ENCODE measurements at regions not wholly inside any gene's neighbourhood (a gene's known extent, or its start where the extent isn't known, plus 50 kb on each side); places are given as distances from the start of the nearest gene placed in this dataset.

DNA sequence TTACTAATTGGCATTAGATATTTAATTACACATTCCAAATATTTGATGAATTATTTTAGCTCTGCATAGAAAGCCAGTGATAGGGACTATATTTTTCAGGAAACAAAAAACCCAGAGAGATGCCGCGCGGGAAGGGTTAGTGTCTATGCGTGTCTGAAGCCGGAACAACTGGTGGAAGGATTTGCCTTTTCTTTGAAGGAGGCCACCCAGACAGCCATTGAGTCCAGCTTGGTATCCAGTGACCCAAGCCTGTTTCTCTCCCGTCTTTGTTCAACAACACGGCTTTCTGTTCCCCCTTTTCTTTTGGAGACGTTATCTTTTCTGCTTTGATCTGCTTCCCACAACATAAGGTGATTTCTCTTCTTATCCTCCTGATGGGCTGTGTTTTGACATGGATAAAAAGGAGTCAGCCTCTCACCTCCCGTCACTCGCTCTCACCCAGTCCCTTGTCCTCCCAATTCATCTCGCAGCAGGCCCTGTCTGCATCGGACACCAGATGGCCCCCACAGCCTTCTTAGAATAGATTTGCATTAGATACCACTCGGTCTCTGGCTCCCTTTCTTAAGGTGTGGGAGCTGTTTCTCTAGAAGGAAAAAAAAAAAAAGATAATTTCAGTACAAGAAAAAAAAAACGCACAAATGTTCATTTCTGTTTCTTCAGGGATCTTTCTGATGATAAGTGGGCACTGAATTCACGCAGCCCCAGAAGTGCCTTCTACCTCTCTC, 361.8 kb downstream of the ZNF536 start:
- no peak for DNase-seq

DNA sequence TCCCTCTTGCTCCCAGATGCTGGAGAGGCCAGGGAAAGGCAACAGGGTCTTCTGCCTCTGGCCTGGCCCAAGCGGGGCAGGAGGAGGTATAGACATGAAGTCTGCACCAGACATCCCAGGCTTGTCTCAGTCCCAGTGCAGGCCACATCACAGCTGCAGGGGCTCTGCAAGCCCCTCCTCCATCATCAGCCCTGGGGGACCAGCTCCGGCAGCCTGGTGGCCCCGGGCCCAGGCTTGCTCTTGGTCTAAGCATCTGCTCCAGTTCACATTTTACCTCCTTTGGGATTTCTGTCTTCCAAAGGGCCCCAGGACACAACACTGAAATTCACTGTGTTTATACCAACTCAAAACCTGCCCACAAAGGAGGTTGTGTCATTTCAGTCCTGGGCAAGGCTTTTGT, 359.4 kb downstream of the ZNF536 start:
- DNase-seq: no peak

DNA sequence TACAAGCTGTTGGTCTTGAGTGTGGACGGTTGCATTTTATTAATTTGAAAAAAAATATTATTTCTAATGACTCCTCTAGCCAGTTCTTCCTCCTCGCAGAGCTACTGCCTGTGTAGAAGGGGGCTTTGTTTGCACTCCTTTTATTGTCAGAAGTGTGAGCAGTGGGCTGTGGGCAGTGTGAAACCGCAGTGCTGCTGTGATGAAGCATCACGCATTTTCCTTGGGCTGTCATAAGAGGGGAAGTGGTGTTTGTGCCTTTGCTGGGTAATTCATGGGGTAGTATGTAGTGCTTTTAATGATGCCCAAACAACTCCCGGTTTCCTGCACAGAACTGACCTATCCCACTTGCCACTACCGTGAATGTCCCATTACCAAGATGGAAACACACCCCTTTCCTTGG, 357.3 kb downstream of the ZNF536 start:
- no peak for DNase-seq

DNA sequence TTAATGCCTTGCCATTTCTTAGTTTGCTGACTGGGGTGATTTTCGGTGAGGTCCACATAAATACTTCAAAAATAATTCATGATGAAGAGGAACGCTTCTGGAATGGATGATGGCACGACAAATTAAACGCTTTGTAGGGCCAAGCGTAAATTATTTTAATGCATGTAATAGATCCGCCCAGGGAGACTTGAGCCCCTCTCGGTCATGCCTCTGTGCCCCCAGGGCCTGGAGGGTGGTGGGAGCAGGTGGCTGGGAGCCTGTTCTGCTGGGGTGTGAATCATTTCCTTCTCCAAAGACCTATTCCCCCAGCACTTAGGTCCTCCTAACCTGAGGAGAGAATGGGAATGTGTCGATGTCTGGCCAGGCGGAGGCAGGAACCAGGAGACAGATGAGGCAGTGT, 350.6 kb downstream of the ZNF536 start:
- no peak for DNase-seq

DNA sequence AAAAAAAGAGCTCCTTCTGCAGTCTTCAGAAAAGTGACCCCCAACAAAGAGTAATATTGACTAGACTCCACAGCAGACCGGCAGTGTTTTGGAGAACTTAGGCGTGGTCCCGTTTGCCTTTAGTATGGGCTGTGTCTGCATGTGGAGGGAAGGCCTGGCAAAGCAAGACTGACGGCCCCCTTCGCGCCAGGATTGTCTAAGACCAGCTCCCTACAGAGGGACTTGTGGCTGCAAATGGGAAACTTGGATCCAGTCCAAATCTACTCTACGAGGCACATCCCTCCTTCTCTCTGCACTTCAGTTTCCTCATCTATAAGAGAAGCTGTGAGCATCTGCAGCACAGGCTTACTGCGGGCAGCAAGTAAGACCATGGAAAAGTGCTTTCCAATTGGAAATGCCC, 350.0 kb downstream of the ZNF536 start:
- DNase-seq: no peak

GRCh38 chr19:30719999-30720345, 347.8 kb downstream of the ZNF536 start:
- DNase-seq: no peak

DNA sequence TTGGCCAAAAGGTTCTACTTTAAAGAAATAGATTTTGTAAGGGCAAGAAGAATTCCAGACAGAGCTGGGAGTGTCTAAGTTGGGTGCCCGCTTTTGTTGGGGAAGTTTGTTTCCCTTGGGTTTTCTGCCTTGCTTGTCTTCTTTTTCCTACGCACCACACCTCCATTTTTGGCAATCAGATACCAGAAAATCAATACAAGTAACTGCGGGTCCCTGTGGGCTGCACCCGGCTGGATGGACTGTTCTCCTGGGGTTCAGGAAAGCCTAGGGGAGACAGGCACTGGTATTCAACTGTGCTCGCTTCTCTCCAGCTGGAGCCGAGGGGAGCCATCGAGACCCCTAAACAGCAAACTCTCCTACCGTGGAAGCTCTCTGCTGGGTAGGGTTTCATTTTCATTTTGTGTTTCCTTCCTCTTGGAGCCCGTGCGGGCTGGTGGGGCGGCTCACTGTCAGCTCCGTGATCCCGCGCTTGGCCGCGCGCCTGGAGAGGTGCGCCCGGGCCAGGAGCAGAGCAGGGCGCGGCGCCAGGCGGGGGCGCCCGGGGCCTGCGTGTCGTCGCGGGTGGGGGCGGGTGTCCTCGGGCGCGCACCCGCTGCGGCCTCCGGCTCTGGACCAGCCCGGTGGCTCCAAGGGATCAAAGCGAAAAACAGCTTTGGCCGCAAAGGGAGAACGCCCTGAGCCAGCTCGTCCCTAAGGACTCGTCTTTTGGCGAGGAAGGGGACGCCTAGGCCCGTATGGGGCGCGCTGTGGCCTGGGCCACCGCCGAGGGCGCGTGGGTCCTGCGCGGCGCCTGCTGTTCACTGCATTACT, 347.2 kb downstream of the ZNF536 start:
- peak; percentile 14 to 67 (median 41) for DNase-seq

GRCh38 chr19:30718707-30719106, 346.5 kb downstream of the ZNF536 start:
- no peak for DNase-seq

DNA sequence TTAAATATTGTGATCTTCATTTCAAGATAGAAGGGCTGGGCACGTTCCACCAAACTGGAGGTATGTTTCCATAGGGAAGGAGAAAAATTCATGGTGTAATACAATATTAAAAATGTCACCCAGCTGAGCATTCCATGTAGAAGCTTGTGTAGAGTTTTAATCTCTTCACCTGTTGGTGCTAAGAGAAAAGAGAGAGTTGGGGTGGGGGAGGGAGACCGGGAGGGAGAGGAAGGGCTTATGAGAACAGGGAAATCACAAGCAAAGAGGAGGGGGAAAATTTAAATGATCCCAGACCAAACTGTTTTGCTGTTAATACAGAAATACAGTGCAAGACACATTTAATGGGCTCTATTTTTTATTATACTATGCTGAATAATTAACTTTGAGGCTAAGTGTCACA, 345.8 kb downstream of the ZNF536 start:
- DNase-seq: no peak

GRCh38 chr19:30717381-30717780, 345.2 kb downstream of the ZNF536 start:
- DNase-seq: no peak

DNA sequence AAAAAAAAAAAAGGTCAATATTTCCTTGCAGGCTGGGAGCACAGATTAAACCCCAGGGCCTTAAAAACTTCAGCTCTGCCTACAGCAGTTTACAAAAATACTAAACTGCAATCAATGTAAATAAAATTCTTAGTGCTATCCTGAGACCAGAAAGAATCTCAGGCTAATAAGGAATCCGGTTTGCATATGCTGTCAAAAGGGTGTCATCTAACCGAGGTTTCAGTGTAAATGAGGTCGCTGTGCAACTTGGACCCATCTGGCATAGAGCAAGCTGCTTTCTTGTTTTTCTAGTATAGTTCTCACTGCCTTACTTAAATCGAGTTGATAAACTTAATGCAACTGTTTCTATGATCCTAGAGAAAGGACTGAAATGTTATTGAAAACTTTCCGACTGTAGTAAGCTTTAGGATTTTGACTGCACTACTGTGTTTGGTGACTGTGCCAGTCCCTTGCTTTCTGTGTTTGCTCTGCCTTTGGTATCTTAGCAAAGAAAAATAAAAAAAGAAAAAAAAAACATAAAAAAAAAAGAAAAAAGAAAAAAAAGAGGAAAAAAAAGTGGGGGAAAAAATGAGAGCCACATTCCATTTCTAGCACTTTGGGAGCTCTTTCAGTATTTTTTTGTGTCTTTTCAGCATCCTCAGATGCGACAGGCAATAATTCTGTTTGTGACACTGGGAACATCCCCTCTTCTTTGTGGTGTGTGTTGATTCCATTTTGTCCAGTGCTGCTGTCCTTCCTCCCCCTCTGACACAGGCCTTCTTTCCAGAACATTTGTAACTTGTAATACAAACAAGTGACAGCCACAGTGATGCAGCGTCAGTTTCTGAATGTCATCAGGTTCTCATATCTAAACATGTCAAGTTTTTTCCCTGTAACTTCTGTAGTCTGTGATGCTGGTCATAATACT, 340.5 kb downstream of the ZNF536 start:
- DNase-seq: no peak

DNA sequence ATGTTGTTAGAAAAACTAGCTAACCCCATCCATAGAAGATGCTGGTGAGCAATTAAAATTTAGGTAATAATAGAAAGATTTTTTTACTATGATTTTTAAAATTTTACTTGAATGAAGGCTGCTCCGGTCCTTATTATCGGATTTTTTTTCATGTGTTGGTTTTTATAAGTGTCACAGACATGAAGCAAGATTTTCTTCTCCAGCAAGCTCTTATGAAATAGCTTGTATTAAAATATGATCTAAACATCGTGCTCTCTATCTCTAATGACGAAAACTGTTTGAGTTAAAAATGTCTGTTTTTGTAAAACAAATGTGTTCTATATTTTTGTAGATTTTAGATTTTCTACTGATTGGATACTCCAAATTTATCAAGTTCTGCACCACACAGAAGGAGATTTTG, 339.6 kb downstream of the ZNF536 start:
- no peak for DNase-seq

DNA sequence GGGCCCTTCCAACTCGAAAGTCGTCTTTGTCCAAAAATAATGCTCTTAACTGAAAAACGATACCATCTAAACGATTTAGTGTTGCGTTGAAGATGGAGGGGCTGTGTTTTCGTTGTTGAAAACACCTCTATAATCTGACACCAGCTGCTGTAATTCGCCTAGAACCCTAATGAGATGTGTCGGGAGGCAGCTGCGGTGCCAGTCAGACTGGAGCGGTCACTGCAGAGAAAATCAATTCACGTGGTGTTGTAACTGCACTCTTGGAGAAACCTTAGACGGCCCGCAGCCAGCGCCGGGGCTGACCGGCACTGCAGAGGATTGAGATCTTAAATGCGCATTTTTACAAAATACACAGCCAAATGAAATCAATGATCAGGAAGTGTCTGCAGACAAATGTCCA, 339.1 kb downstream of the ZNF536 start:
- no peak for DNase-seq

- DNase-seq: no peak
Observed at GRCh38 chr19:30710721-30711120, 338.5 kb downstream of the ZNF536 start.

DNA sequence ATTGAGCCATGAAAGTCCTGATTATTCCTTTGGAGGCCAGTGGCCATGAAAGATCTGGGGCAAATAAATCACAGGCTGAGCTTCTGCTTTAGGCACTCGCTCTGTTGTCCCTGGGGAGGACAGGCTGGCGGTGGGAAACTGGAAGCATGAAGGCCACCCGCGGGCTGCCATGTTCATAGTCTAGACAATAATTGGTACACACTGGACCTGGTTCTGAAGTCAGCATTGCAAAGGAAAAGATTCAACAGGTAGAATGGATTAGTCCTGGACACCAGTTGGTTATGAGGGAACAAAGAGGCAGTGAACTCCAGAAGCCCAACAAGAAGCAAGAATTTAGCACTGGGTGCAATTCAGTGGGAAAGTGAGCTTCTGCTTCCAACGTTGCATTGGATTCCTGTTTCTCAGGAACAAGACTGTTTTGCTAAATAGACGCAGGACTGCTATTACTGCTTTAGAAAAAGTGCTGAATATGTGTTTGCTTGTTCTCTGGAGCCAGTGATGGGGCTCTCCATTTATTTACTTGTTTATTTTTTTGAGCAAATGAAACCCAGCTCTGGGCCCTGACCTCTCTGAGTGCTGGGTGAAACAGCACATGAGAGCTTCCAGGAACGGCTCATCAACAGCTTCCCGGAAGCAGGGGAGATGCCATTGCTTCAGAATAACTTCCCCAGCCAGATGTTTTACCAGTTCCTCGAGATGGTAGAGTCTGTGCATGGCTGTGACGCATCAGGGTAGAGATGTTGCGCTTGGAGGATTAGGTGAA, 336.4 kb downstream of the ZNF536 start:
- no peak for DNase-seq

DNA sequence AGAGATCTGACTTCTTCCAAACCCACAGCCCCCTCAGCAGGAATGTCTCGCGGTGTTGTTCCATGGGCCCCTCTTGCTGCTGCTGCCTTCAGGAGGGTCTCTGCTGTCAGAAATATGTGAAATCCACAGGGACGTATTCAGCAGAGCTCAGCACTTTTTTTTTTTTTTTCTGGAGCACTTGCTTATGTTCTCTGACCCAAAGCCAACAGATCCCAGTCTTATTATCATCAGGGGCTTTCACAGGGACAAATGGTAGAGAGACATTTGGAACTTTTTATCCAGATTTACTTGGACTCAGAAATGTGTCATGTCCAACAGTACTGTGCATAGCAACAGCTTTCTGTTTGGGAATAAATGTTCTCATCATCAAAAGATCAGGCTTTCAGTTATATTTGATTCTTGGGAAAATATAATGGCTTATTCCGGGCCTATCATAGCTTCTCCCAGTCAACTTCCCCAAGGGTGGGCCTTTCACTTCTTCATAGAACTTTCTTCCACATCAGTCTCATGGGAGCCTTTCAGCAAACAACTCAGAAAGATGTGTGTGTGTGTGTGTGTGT, 332.7 kb downstream of the ZNF536 start:
- DNase-seq: no peak

DNA sequence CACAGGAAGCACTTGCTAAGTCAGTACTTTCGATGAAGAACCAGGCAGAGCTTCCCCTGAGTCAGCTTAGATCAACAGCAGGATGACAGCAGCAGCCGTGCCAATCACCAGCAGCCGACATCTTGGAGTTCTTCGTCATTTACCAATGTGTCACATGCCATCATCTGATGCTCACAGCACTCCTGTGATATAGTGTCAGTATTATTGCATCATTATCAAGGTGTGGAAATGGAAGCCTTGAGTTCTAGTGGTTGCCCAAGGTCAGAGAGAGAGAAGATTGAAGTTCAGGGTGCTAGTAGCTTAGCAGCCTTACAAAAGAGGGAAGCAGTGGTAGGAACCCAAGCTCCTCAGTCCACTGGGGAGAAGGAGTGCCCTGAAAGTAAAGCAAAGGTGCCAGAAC, 331.5 kb downstream of the ZNF536 start:
- DNase-seq: no peak

DNA sequence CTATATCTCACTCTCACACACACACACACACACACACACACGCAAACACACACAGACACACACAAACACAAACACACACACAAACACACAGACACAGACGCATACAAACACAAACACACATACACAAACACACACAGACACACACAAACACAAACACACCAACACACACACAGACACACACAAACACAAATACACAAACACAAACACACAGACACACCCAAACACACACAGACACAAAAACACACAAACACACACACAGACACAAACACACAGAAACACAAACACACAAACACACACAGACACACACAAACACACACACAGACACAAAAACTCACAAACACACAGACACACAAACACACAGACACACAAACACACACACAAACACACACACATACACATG, 329.0 kb downstream of the ZNF536 start:
- DNase-seq: no peak

GRCh38 chr19:30699871-30700280, 327.7 kb downstream of the ZNF536 start:
- no peak for DNase-seq

GRCh38 chr19:30696514-30696913, 324.3 kb downstream of the ZNF536 start:
- DNase-seq: peak; percentile 26 to 45 (median 34)

GRCh38 chr19:30695171-30695875, 323.1 kb downstream of the ZNF536 start:
- DNase-seq: no peak
